ENCODE measurements at regions not wholly inside any gene's neighbourhood (a gene's known extent, or its start where the extent isn't known, plus 50 kb on each side); places are given as distances from the start of the nearest gene placed in this dataset.

DNA sequence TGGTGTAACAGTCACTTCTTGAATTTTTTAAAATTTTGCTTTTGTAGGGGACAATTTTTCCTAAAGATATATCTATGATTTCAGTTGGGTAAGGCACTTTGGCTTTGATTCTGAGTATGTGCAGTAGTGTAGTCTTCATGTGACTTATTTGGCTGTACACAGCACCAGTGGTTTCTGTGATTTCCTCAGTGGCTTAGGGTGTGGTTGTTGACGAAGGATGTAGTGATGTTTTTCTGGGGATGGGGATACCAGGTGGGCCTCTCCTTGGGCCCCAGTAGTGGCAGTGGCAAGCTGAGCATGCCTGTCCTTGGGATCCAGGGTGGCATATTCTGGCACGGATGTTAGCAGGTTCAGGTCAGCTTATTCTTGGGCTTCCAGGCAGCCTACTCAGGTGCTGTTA, 364.9 kb upstream of the CADM1 start:
- TF ChIP-seq, protein P1, sequence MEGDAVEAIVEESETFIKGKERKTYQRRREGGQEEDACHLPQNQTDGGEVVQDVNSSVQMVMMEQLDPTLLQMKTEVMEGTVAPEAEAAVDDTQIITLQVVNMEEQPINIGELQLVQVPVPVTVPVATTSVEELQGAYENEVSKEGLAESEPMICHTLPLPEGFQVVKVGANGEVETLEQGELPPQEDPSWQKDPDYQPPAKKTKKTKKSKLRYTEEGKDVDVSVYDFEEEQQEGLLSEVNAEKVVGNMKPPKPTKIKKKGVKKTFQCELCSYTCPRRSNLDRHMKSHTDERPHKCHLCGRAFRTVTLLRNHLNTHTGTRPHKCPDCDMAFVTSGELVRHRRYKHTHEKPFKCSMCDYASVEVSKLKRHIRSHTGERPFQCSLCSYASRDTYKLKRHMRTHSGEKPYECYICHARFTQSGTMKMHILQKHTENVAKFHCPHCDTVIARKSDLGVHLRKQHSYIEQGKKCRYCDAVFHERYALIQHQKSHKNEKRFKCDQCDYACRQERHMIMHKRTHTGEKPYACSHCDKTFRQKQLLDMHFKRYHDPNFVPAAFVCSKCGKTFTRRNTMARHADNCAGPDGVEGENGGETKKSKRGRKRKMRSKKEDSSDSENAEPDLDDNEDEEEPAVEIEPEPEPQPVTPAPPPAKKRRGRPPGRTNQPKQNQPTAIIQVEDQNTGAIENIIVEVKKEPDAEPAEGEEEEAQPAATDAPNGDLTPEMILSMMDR (IDR thresholded peaks at IDR 0.05; ENCODE audit: low read depth, low read length, poor library complexity, severe bottlenecking): no peak
- TF ChIP-seq EZH2phosphoT487 (IDR thresholded peaks at IDR 0.05; ENCODE audit: borderline replicate concordance, low read length): no peak

Measured in DOHH2 (cell line).